GM19395 (cell line): ENCODE measurements at regions not wholly inside any gene's neighbourhood (a gene's known extent, or its start where the extent isn't known, plus 50 kb on each side); places are given as distances from the start of the nearest gene placed in this dataset.

ENCODE experiments used
- ATAC-seq: cut with Tn5 transposase; IDR thresholded peaks from one replicate; pipeline ENCODE4 v1.9.1; 2021; ENCODE audit warnings: mild to moderate bottlenecking, moderate library complexity; ENCODE audit not compliant: unreplicated experiment

- ATAC-seq: no peak
Observed at GRCh38 chr12:115859231-115859630, 418.3 kb downstream of the MED13L start.

GRCh38 chr12:115857923-115858322 is 419.6 kb downstream of the MED13L start:
- ATAC-seq: no peak

GRCh38 chr12:115857160-115857920 is 420.2 kb downstream of the MED13L start:
- ATAC-seq: no peak

- ATAC-seq: no peak
Observed at GRCh38 chr12:115852054-115852453, 425.4 kb downstream of the MED13L start.

- ATAC-seq: no peak
Observed at GRCh38 chr12:115850957-115851356, 426.5 kb downstream of the MED13L start.

- ATAC-seq: no peak
Observed at GRCh38 chr12:115849262-115849943, 428.1 kb downstream of the MED13L start.

GRCh38 chr12:115847398-115847797 is 430.1 kb downstream of the MED13L start:
- no peak for ATAC-seq

GRCh38 chr12:115846516-115846915 is 431.0 kb downstream of the MED13L start:
- no peak for ATAC-seq

- no peak for ATAC-seq
Observed at GRCh38 chr12:115840159-115840558, 437.3 kb downstream of the MED13L start.

- no peak for ATAC-seq
Observed at GRCh38 chr12:115838952-115839351, 438.5 kb downstream of the MED13L start.

- ATAC-seq: no peak
Observed at GRCh38 chr12:115837220-115837619, 440.3 kb downstream of the MED13L start.

- ATAC-seq: no peak
Observed at GRCh38 chr12:115835445-115835844, 442.0 kb downstream of the MED13L start.

GRCh38 chr12:115833704-115834103 is 443.8 kb downstream of the MED13L start:
- ATAC-seq: no peak

GRCh38 chr12:115830633-115831032 is 446.9 kb downstream of the MED13L start:
- no peak for ATAC-seq

- ATAC-seq: no peak
Observed at GRCh38 chr12:115830070-115830469, 447.4 kb downstream of the MED13L start.

- no peak for ATAC-seq
Observed at GRCh38 chr12:115828168-115828567, 449.3 kb downstream of the MED13L start.

GRCh38 chr12:115824936-115825602 is 452.4 kb downstream of the MED13L start:
- no peak for ATAC-seq

- ATAC-seq: no peak
Observed at GRCh38 chr12:115823635-115824034, 453.9 kb downstream of the MED13L start.

GRCh38 chr12:115820656-115821055 is 456.8 kb downstream of the MED13L start:
- ATAC-seq: no peak

GRCh38 chr12:115818973-115819372 is 458.5 kb downstream of the MED13L start:
- ATAC-seq: no peak

- no peak for ATAC-seq
Observed at GRCh38 chr12:115817389-115817788, 460.1 kb downstream of the MED13L start.

- ATAC-seq: no peak
Observed at GRCh38 chr12:115815924-115816323, 461.6 kb downstream of the MED13L start.
